NCI-H2029 (cell line): ENCODE measurements at regions not wholly inside any gene's neighbourhood (a gene's known extent, or its start where the extent isn't known, plus 50 kb on each side); places are given as distances from the start of the nearest gene placed in this dataset.
"Not testable (repeated sequence)": the region's sequence is repeated elsewhere in the genome, so short reads cannot be mapped to it uniquely, and the experiment has no call there.

Source experiments
- DNase-seq: peaks from one replicate; lab custom pipeline; 2025; lab: John Stamatoyannopoulos, UW

DNA sequence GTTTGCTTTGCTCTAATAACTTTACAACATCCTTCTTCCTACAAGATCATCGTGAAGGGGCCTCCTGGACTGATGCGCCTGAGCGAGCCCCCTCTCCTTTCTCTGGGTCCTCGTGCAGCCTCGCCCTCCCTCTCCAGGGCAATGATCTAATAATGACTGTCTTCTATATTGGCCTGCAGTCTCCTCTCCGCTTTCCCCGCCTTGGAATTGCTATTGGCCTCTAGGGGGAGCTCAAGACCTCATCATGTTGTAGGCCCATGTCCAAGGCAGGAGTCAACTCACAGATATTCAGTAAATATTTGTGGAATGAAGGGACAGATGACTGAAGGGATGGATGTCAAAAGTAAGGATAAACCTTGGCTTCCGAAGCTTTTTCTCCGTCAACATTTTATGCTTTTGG, 1180.3 kb downstream of the TYW1 start:
- DNase-seq: peak; percentile 74

GRCh38 chr7:68180761-68181160, 1184.1 kb downstream of the TYW1 start:
- no peak for DNase-seq

GRCh38 chr7:68183176-68183575, 1186.5 kb downstream of the TYW1 start:
- no peak for DNase-seq

- peak; percentile 79 for DNase-seq
Observed at GRCh38 chr7:68185631-68186456, 1189.2 kb downstream of the TYW1 start.

DNA sequence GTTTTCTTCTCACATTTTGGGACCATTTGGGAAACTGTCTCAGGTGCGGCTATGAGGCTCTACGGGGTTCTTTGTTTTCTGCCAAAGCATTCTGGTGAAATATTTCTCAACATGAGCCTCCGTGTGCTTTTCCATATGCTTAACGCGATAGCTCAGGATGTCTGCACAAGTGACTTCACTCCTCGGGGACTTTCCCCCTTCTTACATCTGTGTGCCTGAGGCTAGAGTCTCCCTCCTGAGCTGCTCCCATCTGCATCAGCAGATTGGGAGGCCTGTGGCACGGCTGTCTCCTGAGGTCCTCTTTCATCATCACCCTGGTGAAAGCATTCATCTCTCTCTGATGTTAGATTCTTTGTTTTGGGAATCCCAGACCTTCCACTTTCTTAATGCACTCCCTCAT, 1190.9 kb downstream of the TYW1 start:
- DNase-seq: no peak

- DNase-seq: no peak
Observed at GRCh38 chr7:68192941-68193340, 1196.3 kb downstream of the TYW1 start.

GRCh38 chr7:68195642-68196041, 1199.0 kb downstream of the TYW1 start:
- not testable (repeated sequence) for DNase-seq

DNA sequence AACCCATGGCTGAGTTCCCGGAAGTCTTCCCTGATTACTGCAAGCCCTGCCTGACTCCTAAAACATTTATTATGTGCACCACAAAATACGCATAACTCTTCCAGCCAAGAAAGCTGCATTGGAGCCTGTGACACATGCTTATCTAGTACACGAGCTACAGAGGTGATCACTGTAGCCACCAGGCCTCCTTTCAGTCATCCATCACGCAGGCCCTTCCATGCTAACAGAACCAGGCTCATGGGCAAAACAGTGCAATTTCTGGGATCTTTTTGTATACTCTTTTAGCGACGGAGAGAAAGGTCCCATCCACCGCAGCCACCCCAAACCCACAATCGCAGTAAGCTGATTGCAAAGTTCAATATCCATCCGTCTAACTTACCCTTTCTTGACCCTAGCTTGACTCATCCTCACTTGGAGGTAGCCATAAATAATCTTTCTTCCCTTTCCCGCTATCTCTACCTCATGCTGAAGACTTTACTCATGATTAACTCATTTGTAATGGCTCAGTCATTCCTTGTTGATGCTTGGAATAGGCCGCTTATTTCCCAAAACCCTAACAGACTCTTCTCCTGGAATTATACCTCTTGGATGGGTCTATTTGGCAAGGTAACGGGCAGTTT, 1203.5 kb downstream of the TYW1 start:
- no peak for DNase-seq

DNA sequence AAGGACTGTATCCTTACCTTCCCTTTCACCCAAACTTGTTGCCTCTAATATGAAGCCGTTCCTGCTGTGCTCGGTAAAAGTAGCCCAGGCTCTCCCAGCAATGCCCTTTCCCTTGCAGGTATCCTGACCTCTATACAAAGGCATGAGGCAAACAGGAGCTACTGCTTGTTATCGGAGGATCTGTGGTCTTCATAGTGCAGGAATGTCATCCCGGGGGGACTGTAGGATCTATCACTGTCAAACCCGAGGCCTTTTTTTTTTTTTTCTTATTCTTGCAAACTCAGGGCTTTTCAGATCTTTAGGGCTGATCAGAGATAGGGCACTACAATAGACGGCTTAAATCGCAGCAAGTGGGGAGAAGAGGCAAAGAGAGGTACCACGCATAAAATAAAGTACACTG, 1206.6 kb downstream of the TYW1 start:
- DNase-seq: no peak

GRCh38 chr7:68205826-68206225, 1209.2 kb downstream of the TYW1 start:
- no peak for DNase-seq

DNA sequence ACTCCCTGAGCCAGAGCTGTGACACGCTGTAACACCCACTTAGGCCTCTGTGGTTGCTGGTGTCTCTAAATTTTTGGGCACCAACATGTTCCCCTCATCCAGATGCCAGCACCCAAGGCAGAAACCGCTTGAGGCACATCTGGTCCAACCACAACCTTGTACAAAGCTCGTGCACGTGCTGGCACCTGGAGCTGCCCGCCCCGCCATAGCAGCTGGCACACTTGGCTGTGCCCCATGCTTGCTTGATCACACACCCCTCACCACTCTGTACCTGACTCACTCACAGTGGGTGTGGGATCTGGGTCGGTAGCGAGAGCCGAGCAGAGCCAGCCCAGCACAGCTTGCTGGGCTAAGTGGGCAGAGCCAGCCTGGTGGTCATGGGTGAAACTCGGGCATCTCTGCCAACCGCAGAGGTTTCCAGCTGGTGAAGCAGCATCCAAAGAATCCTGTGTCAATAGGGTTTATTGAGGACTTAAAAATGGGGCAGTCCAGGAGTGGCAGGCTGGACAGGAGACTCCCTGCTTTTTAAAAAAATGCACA, 1210.4 kb downstream of the TYW1 start:
- DNase-seq: no peak

DNA sequence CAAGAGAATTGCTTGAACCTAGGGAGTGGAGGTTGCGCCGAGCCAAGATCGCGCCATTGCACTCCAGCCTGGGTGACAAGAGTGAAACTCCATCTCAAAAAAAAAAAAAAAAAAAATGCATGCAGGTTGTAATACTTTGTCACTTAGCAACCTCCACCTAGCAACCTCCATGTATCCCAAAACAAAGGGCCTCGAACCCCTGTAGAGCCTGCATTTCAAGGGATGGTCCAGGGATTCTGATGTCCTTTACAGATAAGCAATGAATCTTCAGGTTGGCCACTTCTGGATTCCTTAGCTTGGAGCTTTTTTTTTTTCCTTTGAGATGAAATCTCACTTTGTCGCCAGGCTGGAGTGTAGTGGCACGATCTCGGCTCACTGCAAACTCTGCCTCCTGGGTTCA, 1211.0 kb downstream of the TYW1 start:
- no peak for DNase-seq

DNA sequence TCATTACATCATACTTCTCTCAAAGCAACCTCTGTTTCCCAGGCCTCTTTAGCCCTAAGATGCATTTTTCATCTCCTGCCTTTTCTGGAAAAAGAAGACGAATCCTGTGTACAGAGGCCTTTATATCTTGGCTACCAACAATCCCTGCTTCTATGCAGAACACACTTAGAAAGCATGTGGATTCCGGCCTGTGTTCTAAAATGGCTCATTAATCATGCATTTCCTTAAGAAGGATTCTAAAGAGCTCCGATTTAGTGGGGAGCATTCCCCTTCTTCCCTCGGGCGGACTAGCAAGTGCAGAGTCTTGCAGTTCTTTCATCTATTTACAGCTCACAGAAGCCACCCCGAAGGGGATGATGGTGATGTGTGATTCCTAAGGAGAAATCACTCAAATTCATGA, 1212.9 kb downstream of the TYW1 start:
- no peak for DNase-seq

DNA sequence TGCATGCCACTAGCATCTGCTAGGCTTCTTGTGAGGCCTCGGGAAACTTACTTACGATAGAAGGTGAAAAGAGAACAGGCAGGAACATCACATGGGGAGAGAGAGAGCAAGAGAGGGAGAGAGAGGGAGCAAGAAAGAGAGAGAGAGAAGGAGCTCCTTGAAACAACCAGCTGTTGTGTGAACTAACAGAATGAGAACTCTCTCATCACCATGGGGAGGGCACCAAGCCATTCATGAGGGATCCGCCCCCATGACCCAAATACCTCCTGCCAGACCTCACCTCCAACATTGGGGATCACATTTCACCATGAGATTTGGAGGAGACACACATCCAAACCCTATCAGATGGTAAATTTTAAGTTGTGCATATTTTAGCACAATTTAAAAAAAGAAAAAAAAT, 1217.2 kb downstream of the TYW1 start:
- no peak for DNase-seq

DNA sequence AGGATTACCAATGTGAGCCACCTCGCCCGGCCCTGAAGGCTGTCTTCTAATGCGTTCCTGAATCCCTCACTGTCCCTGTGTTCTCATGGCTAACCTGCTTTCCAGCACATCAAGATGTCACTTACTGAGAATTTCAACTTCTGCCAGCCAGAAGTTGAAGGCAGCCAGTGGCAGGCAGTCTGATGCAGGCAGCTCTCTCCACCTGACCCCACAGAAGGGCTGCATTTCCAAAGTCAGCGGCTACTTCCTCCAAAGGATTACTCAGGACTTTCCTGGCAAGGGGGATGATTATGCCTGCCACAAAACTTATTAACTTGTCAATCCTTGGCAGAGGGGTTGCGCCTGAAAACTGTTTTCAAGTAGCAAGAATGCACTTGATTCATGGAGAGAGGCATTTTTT, 1219.4 kb downstream of the TYW1 start:
- no peak for DNase-seq

GRCh38 chr7:68217426-68217825, 1220.8 kb downstream of the TYW1 start:
- no peak for DNase-seq

- DNase-seq: no peak
Observed at GRCh38 chr7:68218461-68218860, 1221.8 kb downstream of the TYW1 start.

DNA sequence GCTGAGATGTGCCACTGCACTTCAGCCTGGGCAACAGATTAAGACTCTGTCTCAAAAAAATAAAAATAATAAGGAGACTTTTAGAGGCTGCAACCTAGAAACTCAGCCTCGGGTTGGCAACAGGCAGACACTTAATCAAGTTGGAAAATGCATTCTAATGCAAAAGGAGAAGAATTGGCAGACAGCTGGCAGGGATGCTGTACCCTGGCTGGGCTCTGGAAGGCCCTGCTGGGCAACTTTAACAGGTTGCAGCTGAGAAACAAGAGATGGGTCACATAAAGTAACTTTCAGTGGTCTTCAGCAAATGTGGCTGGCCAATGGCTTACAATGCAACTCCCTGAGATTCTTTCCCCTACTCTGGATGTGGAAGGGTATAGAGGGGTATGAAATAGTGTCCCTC, 1225.7 kb downstream of the TYW1 start:
- no peak for DNase-seq

DNA sequence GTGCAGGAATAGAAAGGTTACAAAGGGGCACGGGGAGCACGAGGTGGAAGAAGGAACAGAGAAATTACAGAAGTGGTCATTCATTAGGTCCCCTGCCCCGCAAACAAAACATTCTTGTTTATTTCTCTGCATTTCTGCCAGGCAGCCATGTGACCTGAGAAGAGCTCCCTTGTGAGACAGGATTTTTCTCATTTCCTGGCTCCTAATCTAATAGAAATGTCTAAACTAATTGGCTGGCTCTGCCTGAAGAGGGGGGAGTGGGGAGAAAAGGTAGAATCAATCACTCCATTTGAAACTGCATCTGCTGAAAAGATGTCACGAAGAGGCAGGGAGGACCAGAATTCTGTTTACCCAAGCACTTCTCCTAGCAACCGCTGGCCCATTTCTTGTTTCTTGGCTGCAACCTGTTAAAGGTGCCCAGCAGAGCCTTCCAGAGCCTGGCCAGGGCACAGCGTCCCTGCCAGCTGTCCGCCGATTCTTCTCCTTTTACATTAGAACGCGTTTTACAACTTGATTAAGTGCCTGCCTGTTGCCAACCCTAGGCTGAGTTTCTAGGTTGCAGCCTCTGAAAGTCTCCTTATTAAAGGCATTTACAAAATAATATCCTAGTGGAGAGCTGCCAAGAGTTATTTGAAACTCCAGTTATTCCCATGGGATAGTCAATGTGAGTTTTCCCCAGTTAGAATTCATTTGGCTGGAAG, 1227.6 kb downstream of the TYW1 start:
- peak; percentile 70 for DNase-seq

DNA sequence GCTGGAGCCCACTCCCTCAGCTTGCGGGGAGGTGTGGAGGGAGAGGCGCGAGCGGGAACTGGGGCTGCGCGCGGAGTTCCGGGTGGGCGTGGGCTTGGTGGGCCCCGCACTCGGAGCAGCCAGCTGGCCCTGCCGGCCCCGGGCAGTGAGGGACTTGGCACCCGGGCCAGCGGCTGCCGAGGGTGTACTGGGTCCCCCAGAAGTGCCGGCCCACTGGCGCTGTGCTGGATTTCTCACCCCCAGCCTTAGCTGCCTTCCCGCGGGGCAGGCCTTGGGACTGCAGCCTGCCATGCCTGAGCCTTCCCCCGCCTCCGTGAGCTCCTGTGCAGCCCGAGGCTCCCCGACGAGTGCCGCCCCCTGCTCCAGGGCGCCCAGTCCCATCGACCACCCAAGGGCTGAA, 1234.4 kb downstream of the TYW1 start:
- not testable (repeated sequence) for DNase-seq

- DNase-seq: no peak
Observed at GRCh38 chr7:68235937-68236336, 1239.3 kb downstream of the TYW1 start.

- no peak for DNase-seq
Observed at GRCh38 chr7:68238204-68238805, 1241.7 kb downstream of the TYW1 start.
